Mucosa of gallbladder (tissue), 1 donor: ENCODE measurements at regions not wholly inside any gene's neighbourhood (a gene's known extent, or its start where the extent isn't known, plus 50 kb on each side); places are given as distances from the start of the nearest gene placed in this dataset.

ENCODE experiments used
- DNase-seq: peaks from one replicate; pipeline ENCODE4 v3.0.0-alpha.2; 2020; ENCODE audit warnings: low spot score
- donor health status: DM: no; HTN: no; CAD: no.

GRCh38 chr5:73228052-73228451 is 55.1 kb downstream of the TMEM174 start:
- no peak for DNase-seq
